ENCODE measurements at regions not wholly inside any gene's neighbourhood (a gene's known extent, or its start where the extent isn't known, plus 50 kb on each side); places are given as distances from the start of the nearest gene placed in this dataset.

GRCh38 chr12:27388650-27389049, 56.0 kb downstream of the BMAL2 start:
- DNase-seq (no peak), ATAC-seq (no peak)
- no peaks in the 10 kb centered on the region for H3K9me3 ChIP-seq
- no peak for TF ChIP-seq CTCF (IDR thresholded peaks at IDR 0.05)
- no peaks in the 10 kb centered on the region for H3K4me1 ChIP-seq (ENCODE audit: low read depth)
- H3K36me3 ChIP-seq (ENCODE audit: low read depth): no peaks in the 10 kb centered on the region
- H3K4me3 ChIP-seq: no peak overlapping the region
- intact Hi-C loops (cut with DNase I, micrococcal nuclease): no loop called here

GRCh38 chr12:27394676-27395075, 51.9 kb upstream of the SMCO2 start:
- TF ChIP-seq CTCF (IDR thresholded peaks at IDR 0.05): no peak
- Histone ChIP-seq H3K4me1 (ENCODE audit: low read depth) (no peaks in the 10 kb centered on the region), H3K4me3 (no peak overlapping the region), H3K9me3 (no peaks in the 10 kb centered on the region), H3K36me3 (ENCODE audit: low read depth) (no peaks in the 10 kb centered on the region)
- DNase-seq (no peak), ATAC-seq (no peak)
- intact Hi-C loops (cut with DNase I, micrococcal nuclease): no loop called here

- H3K4me1 ChIP-seq (ENCODE audit: low read depth): no peaks in the 10 kb centered on the region
- H3K4me3 ChIP-seq: no peak overlapping the region
- DNase-seq (no peak), ATAC-seq (no peak)
- H3K9me3 ChIP-seq: no peaks in the 10 kb centered on the region
- intact Hi-C loops (cut with DNase I, micrococcal nuclease): no loop called here
- no peaks in the 10 kb centered on the region for H3K36me3 ChIP-seq (ENCODE audit: low read depth)
- TF ChIP-seq CTCF (IDR thresholded peaks at IDR 0.05): no peak
Measured at GRCh38 chr12:27396216-27396815, 50.2 kb upstream of the SMCO2 start.
